Fibroblast of skin of left quadriceps (primary cell): ENCODE measurements at regions not wholly inside any gene's neighbourhood (a gene's known extent, or its start where the extent isn't known, plus 50 kb on each side); places are given as distances from the start of the nearest gene placed in this dataset.

Experiments
- DNase-seq, 2 experiments: peaks; one replicate each; pipeline ENCODE4 v3.0.0-alpha.2; 2013; ENCODE audit warnings: low read depth in 2 of 2

- DNase-seq, result no peak
Observed at GRCh38 chr11:95442531-95443050, 211.6 kb upstream of the SESN3 start.

DNA sequence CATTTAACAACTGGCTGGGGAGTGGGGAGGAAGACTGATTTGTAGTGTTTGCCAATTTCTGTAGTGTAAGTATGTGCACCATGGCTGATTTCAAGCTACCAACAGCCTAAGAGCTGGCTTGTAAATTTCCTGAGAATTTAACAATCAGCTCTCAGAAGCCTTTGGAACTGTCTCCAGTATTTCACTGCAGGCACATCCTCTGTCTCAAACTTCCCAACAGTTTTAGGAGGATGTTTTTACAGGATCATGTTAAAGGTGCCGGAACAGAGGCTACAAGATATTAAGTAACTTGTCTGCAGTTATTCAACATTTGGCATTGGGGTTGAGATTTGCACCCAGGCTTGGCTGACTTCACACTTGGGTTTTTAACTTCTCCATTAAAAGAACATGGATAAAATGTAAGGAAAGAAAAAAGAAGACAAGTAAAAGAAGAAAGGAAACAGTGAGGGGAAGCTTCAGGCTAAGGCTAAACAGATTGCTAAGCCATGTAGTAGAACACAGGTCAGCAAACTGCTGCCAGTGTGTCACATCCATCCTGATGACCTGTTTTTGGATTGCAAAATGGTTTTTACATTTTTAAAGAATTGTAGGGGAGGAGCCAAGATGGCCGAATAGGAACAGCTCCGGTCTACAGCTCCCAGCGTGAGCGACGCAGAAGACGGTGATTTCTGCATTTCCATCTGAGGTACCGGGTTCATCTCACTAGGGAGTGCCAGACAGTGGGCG lies 204.8 kb upstream of the SESN3 start:
- no peak for DNase-seq

DNA sequence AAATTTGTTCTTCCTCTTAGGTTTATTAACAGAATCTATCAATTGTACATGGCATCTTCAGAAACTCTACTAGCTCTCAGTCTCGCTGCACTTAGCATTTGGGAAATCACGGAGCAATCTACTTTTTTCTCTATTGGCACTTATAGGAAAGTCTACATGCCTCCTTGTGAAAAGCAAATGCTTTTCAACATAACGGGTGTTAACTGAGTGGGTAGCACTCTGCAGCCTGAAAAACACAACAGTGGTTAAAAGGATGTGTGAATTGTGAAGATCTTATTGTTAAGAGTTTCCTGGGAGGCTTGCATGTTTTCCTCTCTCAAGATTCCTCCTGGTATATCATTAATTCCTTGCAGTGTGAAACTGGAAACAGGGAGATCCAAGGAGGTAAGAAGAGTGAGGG lies 204.2 kb upstream of the SESN3 start:
- DNase-seq, result no peak

DNA sequence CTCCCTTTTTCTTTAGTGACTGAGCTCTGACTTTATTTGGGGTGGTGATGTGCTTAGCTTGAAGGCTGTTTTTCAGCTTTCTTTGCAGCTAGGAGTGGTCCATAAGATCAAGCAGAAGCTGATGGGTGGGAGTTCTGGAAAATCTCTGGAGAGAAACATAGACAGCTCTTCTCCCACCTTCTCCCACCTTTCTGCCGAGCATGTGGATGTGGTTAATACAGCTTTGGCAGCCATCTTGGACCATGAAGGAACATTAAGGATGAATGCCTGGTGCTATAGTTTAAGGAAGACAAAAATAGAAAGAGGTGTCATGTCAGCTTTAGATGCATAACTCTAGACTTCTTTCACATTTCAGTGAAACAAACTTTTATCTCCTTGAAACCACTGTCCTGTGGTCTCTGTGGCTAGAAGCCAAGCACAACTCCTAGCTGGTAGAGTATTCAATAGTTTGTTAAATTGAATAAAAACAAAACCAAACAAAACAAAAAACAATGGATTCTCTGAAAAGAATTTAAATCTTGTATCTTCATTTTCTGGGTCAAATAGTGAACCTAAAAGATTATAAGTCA lies 203.6 kb upstream of the SESN3 start:
- DNase-seq, result no peak

DNA sequence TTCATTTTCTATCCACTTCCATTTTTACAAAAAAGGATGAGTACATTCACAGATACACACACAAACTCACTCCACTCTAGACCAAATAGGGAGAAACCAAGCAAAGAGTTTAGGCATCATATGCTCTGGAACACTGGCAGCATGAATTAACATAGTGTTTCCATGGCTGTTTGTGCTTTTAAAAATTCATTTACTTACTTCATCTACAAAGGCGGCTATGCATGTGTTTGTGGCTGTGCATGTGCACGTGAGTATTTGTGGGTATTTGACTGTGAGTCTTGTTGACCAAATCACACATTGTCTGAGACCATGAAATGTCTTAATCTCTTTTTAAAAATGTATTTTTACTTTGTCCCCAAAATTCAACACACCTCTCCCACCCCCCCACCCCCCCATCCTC lies 203.0 kb upstream of the SESN3 start:
- no peak for DNase-seq

DNA sequence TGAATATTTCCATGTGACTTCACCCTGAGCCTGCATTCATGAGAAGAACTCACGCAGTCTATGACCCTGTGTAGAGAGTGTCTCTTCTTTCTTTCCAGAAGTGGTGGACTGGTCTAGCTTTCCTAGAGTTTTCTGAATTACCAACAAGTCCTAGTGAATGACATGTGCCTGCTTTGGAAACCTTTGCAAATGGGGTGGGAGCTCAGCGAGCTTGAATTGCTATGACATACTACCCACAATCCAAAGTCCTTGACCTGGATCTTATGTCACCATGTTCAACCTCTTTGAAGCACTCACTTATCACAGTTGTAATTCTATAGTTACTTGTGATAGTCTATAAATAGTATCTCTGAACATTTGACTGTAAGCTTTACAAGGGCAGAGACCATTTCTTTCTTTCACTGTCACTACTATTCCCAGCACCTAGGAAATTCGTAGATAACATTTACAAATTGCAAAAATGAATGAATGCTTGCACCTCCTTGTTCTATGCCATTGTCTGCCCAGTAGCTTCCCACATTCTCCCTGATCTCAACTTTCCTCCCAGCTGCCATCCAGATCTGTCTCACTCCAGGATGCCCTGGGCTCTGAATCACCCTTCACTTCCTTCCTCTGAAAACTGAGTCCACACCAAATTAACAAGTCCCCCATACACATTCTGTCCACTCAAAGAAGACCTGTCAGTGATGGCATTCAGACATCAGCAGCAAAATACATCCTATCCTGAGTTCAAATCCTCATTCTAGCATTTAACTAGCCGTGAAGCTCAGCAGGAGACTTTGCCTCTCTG lies 201.9 kb upstream of the SESN3 start:
- no peak for DNase-seq

DNA sequence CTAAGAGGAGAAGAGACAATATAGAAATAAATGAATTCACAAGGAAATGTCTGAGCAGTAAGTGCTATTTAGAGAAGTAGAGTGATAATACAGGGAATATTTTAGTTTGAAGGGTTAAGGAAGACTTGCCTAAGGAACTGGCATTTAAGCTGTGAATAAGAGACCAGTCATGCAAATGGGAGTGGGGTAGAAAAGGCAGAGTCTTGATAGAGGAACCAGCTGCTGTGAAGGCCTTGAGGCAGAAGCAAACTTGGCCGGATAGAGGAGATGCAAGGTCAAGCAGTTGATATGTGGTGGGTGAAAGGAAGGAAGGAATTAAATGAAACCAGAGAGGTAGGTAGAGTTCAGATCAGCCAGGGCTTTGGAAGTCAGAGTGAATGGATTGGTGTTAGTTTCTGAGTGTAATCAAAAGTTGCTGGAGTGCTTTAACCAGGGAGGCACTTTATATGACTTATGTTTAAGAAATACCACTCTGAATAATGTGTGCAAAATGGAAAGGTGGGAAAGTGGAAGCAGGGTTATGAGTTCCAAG lies 198.4 kb upstream of the SESN3 start:
- DNase-seq, result no peak

DNA sequence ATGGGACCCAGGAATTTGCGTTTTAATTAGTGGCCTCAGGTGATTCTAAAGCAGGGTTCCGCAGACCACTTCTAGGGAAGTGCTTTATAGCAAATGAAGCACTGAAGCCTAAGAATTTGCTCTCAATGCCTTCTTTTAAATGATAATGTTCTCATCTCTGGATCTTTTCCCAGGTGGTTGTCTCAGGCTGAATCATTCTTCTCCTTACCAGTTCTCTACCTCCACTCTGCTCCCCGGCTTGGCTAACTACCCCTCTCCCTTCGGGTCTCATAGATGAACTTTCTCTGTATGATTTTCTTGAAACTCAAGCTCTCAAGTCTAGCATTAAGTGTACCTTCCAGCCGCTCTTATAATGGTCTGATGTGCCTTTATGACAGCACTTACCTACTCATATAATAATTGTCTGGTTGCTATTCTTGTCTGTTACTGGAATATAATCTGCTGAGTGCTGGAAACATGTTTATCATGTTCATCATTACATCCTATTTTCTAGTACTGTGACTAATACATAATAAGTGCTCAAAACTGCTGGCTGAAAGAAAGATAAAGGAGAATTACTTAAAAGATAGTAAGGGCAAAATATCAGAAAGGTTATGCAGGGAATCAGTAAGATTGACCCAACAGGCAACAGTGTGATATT lies 195.9 kb upstream of the SESN3 start:
- DNase-seq, result no peak

GRCh38 chr11:95419915-95420314 lies 188.9 kb upstream of the SESN3 start:
- peak; percentile 60 to 64 for DNase-seq

DNA sequence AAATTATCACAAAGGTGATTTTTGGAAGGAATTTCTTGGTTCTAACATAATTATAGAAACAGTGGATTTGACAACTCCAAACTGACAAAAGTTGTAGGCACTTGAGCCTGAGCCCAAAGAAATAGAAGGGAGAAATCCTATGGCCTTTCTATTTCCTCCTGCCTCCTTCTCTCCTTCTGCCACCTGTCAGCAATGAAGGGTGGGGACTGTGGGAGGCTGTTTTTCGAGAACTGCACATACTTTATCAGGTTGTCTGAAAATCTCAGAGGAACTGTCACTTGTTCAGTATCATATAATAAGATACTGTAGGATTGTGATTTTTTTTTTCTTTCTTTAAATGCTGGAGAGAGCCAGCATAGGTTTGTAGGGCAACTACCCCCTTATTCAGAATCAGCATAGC lies 187.9 kb upstream of the SESN3 start:
- no peak for DNase-seq

DNA sequence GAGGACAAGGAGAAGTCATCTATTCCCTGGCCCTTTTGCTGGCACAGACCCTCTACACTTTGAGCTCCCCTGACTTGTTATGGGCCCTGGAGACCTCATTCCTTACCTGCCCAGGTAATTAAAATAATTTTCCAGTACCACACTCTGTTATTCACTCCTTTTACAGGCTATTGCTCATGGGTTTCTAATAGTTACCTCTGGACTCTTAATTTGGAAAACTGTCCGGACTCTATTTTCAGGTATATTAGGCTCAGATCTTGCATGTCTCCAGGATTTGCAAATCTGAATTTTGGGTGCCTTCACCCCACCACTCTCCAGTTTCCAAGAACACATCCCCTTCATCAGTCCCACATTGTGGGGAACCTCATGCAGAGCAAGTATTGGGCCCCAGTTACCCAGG lies 186.8 kb upstream of the SESN3 start:
- no peak for DNase-seq

DNA sequence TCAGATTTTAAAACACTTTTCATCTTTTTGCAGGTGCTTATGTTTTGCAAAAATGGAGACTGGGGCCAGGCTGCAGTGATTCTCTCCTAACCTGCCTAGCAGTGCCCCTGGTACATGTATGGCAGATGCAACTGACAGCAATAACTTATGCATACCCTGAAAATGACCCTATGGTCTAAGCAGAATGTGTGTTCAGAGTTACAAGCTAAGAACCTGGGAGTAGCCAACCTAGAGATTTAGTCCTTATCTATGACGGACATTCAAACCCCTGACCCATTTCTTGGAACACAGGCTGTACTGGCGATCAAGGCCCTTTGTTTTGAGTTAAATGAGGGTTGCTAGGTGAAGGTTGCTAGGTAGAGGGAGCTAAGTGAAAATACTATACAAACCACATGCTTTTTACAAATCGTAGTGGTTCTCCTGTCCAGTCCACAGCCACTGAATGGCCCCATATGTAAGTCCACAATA lies 184.9 kb upstream of the SESN3 start:
- no peak for DNase-seq

- DNase-seq, result no peak
Observed at GRCh38 chr11:95414217-95414616, 183.2 kb upstream of the SESN3 start.

- no peak for DNase-seq
Observed at GRCh38 chr11:95413761-95414160, 182.8 kb upstream of the SESN3 start.

GRCh38 chr11:95413021-95413420 lies 182.0 kb upstream of the SESN3 start:
- DNase-seq, result no peak

- no peak for DNase-seq
Observed at GRCh38 chr11:95412074-95412473, 181.1 kb upstream of the SESN3 start.

DNA sequence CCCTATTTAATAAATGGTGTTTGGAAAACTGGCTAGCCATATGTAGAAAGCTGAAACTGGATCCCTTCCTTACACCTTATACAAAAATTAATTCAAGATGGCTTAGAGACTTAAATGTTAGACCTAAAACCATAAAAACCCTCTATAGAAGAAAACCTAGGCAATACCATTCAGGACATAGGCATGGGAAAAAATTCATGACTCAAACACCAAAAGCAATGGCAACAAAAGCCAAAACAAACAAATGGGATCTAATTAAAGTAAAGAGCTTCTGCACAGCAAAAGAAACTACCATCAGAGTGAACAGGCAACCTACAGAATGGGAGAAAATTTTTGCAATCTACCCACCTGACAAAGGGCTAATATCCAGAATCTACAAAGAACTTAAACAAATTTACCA lies 179.7 kb upstream of the SESN3 start:
- DNase-seq, result peak in 1 of 2 experiments; percentile 18

DNA sequence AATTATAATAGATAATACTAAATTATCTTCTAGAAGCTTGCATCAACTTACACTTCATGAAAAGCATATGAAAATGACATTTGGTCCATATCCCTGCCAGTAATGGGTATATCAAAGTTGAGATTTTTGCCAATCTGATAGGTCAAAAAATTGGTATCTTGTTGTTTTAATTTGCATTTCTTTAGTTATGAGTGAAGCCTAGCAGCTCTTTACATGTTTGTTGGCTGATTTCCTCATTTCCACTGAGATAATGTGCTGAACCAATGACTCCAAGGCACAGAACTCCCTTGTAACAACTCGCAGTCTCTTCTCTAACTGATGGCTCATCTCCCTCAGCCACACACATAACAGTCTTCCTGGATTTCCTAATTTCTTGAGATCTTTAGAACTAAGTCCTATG lies 175.3 kb upstream of the SESN3 start:
- no peak for DNase-seq

DNA sequence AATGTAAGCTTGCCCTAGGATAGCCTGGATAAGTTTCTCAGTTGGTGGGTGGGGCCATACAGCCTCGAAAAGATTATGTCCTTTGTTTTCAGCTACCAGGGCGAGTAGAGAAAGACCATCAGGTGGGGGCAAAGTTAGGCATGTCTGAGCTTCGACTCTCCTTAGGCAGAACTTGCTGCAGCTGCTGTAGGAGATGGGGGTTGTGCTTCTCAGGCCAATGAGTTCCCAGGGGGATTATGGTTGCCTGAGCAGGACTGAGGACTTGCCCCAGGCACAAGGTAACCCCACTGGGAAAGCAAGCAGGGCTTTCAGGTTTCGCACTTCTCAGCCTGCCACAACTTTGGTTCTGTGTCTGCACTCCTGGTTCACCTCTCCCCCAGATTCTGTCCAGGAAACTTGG lies 173.4 kb upstream of the SESN3 start:
- no peak for DNase-seq

DNA sequence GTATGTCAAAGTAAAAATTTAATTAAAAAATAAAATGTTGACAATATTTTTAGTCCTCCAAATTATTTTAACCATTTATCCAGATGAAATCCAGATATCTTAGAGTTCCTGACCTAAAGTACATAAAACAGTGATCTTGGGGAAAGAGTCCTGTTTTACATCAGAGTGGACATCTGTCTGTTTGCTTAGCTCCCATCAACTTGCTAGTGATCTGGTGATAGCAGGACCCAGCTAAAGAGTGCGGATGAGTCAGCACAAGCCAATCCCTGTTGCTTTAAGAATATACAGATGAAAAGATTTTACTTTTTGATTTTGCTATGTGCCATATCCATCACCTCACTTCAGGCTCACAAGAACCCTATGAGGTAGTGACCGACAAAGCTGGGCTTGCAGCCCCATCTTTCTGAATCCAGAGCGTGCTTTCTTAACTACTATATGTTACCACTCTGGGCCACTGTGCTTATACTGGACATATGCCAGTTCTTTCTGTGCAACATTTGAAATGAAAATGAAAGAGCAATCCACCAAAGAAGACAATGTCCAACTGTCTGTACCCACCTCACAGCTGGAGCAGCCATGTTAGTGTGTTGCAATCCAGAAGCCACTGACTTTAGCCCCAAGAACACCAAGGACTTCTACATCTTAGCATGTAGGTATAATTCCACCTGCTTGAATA lies 167.6 kb upstream of the SESN3 start:
- no peak for DNase-seq

DNA sequence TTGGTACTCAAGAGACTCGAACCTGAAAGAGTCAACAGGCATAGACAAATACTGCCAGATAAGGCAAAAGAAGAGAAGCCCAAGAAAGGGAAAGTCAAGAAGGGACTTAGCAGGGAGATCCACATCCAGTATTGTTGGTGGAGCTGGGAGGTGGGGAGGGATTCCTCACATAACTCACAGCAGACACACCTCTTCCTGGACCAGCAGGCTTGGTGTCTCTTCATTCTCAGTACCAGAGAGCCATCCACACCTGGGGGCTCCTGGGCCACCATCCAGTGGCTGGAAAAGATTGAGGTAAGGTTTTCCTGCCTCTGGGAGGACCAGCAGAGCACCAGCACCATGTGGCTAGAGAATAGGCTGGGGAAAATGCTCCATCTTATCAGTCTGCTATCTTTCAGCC lies 161.6 kb upstream of the SESN3 start:
- DNase-seq, result no peak
